ENCODE measurements at regions not wholly inside any gene's neighbourhood (a gene's known extent, or its start where the extent isn't known, plus 50 kb on each side); places are given as distances from the start of the nearest gene placed in this dataset.

DNA sequence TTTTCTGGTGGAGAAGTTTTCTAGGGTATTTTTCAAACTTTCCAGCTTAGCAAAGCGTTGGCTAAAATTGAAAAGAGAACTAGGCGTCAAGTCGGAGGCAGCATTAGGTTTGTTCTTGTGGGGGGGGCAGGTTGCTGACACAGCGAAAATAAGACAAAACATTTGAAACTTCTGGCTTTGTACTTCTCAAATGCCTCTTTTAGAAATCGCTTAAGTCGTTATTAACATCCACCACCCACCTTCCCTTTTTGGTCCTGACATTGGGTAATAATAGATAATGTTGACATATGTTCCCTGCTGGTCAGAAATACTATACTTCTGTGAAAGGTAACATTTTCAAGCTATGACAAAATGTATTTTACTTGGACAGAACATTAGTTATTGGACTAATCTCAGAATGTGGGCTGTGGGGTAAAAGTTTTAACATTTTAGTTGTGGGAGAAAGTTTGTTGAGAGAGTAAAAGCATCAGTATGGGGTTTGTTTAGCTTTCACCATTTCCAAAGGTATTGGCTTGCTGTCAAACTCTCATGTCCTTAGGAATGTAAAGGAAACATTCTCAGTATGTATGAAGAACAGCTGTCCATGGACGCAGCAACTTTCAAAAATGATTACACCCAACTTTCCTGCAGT is 88.1 kb upstream of the ZEB2 start:
- DNase-seq (ENCODE audit: low read depth in 4 of 4, low spot score in 1 of 4) = no peak

DNA sequence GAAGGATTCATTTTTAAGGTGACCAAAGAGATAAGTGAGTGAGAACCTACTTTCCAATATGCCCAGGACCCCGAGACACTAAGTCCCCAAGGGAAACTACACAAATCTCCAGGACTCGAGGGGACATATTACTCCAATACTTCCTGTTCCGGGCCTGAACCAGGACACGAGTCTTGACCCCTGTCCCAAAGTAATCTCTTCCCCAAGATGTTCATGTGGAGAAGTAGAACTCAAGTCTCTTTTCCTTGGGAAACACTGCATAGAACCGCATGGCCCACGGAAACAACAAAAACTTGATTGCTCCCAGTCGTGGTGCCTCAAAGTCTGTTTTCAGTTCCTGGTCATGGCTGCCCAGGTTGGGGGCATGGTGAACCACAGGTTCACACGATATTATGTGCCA is 87.2 kb upstream of the ZEB2 start:
- no peak for DNase-seq (ENCODE audit: low read depth in 4 of 4, low spot score in 1 of 4)

DNA sequence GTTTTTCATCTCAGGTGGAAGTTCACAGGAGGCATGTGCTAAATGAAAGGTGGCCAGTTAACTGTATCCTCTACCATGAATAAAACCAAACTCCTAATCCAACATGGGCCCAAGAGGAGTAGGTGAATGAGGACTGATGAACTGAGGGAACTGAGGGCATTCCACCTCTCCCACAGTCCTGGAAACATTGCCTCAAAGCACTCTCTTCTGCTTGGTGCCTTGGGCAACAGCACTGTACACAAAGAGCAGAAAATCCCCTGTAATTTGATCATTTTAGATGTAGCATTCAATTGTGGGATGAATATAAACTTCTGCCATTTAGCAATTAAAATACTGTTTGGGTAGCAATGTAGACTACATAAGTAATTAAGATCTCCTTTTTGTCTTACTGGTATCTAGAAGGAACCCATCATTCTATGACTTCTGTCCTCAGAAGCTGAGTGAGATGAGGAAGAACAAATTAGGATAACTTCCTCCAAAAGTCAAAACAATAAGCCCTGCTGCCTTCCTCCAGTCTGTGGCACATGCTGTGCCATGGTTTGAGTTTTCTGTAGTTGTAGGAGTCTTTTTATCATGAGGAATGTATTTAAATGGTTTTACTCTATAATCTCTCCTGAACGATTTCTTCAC is 86.7 kb upstream of the ZEB2 start:
- no peak for DNase-seq (ENCODE audit: low read depth in 4 of 4, low spot score in 1 of 4)

DNA sequence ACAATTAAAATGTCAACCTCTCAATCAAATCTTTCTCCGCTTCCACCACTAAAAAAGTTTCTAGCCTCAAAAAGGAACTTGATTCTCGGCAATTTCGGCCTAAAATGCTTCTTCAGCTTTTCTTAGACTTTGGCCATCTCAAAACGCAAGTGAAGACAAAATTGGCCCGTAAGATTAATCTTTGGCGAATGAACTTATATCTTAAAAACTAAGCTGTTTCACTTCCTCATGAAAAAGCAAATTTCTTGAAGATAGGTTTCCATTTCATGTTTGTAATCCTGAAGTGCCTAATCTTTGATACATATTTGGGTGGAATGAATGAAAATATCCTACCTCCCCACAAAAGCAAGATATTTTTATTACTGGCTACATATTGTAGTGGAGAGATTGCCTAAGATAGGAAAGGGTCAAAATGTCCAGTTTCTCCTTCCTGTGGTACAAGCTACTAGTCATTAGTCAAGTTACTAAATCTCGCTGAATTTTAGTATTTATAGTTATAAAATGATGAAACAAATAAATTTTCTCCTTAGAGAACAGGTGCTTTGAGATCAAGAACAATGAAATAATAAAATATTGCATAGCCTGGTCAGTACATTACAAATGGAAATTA is 85.4 kb upstream of the ZEB2 start:
- DNase-seq (ENCODE audit: low read depth in 4 of 4, low spot score in 1 of 4) = no peak

- DNase-seq (ENCODE audit: low read depth in 4 of 4, low spot score in 1 of 4) = no peak
These were observed 83.4 kb upstream of the ZEB2 start for GRCh38 chr2:144603334-144603733.

DNA sequence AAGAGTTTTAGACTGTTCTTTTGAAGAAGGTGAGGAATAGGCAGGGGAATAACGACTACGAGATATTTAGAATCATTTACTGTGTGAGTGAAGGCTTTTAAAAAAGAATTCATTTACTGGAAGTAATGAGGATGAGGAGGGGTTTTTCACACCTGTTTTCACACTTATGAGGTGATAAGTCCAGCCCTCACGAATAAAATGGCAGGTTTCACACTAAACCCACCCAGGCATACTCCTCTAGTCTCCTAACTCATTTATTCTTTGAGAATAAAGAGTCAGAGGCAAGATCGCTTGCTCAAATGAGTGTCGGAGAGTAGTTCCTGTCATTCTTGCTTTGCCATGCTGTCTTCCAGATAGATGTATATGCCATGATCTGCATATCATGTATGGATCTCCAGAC is 79.0 kb upstream of the ZEB2 start:
- no peak for DNase-seq (ENCODE audit: low read depth in 4 of 4, low spot score in 1 of 4)

DNA sequence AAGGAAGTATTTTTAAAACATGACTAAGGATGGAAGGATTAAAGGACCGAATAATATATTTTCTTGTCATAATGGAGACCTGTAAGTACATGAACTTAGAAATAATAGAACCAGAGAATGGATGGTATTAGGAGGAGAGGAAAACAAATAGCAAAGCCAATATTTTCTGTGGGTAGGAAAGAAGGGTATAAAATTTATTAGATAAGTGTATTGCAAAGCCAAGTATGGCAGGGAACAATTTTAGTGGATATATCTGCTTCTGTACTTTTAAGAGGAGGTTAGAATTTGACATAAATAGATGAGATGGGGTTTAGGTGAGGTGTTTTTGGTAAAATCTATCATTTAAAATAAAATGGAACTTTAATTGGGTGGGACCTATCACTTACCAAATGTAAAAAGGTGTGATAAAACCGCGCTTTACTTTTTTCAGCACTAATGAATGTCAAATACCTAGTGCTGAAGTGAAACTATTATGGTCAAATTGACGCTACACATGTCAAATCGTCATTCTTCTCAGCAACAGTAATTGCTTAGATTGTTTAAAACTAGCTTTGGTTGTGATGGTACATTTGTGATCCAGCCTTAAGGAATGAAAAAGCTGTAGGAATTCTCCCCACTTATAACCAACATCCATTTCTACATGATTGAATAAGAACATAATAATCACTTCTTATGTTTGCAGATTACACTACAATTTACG is 78.1 kb upstream of the ZEB2 start:
- DNase-seq (ENCODE audit: low read depth in 4 of 4, low spot score in 1 of 4) = no peak

DNA sequence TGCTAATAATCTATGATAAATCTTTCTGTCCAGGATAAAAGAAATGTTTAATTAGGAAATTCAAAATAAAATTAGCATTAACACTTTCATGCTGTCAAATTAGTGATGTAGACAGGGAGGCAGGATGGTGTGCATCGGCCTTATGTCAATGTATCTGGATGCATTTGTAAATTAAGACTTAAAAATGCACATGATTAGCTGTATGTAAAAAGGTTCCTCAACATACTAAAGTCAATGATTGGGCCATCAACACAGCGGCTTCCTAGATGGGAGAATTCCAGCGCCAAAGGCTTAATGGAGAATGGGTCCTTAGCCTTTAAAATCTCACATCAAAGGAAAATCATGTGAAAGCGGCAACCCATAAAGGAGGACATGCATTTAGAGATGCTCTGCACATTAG is 77.5 kb upstream of the ZEB2 start:
- no peak for DNase-seq (ENCODE audit: low read depth in 4 of 4, low spot score in 1 of 4)

DNA sequence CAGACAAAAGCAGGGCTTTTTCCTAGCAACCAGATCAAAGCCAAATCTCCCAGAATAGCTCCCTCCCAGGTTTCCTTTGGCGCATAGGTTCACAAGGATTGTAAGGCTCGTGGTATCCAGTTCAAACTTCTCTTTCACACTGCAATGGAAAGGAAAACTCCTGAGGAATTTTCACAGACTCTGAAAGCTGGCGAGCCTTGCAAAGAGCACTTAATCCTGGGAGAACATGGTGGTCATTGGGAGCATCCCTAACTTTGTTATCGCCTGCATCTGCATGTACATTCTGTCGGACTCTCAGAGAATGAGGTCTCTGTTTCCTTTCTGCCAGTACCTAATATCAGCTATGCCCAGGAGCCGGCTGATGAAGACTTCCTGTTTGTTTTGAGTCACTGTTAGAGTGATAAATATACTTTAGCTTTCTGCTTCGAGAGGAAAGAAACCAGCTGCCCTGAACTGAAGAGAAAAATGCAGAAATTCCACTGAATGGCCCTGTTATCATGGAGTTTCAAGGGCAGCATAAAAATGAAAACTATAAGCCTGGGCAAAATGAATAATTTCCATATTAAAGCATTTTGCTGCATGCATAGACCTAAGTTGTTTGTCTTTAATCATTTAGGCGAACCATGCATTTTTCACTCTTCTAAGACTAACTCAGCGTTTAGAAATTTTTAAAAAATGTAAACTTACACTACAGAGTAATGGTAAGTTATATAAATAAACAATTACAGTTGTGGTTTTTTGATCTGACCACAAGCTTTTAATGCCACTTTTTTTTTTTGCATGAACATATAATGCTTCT is 76.4 kb upstream of the ZEB2 start:
- no peak for DNase-seq (ENCODE audit: low read depth in 4 of 4, low spot score in 1 of 4)

GRCh38 chr2:144595686-144596072 is 75.8 kb upstream of the ZEB2 start:
- no peak for DNase-seq (ENCODE audit: low read depth in 4 of 4, low spot score in 1 of 4)

DNA sequence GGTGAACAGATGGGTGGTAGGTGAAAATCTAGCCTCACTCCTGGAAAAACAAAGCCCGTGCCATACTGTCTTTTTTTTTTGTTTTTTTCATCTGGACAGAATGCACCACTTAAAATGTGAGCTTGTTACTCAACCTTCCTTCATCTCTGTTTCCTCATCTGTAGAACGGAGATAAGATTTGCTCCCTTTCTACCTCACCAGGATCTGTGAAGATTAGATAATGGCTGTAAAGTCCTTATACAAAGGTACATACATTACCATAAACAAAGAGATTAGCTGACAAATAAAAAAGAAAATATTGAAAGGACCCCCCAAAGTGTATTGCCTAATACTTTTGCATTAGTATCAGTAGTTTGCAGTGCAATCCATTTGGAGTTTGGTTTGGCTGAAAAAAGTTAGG is 75.4 kb upstream of the ZEB2 start:
- no peak for DNase-seq (ENCODE audit: low read depth in 4 of 4, low spot score in 1 of 4)

DNA sequence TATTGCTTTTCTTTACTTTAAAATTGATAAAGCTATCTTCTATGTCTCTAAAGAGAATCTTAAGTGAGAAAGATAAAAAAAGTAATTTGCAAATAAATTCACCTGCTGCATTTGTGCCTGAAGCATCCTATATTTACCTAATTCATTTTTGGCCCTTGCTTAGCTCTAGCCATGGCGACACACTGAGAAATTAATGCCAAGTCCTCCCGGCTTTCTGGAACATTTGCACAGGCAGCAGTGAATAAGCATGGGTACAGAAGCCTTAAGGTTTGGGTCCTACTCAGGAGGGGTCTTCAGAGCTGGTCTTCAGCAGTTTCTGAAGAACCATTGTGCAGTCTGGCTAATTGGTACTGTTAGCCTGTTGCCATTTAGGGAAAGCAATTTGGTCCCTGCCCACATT is 73.9 kb upstream of the ZEB2 start:
- DNase-seq (ENCODE audit: low read depth in 4 of 4, low spot score in 1 of 4) = no peak

GRCh38 chr2:144592500-144593256 is 72.8 kb upstream of the ZEB2 start:
- no peak for DNase-seq (ENCODE audit: low read depth in 4 of 4, low spot score in 1 of 4)

GRCh38 chr2:144587306-144587705 is 67.4 kb upstream of the ZEB2 start:
- no peak for DNase-seq (ENCODE audit: low read depth in 4 of 4, low spot score in 1 of 4)

DNA sequence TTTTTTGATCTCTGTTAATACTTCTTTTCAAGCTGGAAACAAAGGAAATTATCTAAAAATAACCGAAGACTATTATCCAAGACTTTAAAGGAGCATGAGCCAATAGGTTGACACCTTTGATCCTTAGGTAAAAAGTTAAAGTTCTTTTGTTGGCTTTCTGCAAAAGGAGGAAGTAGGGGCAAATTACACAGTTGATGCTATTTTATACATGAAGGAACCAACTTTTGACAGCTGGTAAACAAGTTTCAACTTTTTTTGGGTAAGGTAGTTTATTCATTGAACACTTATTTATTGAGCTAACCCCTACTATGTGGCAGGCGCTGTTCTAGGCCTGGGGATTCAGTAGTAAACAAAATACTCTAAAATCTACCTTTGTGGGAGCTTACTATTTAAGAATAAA is 66.6 kb upstream of the ZEB2 start:
- DNase-seq (ENCODE audit: low read depth in 4 of 4, low spot score in 1 of 4) = no peak

DNA sequence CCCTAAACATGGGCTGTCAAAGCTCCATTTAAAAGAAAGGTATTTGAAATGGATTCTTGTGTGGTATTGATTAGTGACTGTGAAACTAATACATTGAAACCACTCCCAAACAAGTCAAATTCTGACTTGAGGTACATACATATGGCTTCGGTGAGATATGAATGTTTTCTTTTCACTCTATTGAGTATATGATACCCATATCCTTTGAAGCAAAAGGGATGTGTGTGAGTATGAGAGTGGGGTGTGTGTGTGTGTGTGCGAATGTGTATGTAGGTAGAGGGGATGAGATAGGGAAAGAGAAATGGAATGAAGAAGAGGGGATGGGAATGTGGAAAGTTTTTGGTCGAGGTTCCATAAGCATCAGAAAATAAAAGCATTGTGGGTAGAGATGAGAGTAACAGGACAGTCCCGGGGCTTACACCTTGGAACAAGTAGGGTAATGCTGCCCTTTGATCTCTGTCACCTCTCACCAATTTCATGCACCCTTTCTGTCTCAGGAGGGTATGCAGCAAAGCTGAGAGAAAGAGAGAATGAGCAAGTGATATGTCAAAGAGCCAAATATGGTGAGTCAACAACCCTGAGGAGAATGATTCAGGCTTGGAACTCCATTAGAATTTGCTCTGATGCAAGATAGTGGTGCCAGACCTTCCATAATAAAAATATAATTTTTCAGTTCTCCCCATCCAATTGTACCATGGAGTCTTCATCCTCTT is 64.0 kb upstream of the ZEB2 start:
- DNase-seq (ENCODE audit: low read depth in 4 of 4, low spot score in 1 of 4) = no peak

- DNase-seq (ENCODE audit: low read depth in 4 of 4, low spot score in 1 of 4) = no peak
These were observed 63.4 kb upstream of the ZEB2 start for GRCh38 chr2:144583381-144583729.

- DNase-seq (ENCODE audit: low read depth in 4 of 4, low spot score in 1 of 4) = no peak
These were observed 62.9 kb upstream of the ZEB2 start for GRCh38 chr2:144582651-144583380.

DNA sequence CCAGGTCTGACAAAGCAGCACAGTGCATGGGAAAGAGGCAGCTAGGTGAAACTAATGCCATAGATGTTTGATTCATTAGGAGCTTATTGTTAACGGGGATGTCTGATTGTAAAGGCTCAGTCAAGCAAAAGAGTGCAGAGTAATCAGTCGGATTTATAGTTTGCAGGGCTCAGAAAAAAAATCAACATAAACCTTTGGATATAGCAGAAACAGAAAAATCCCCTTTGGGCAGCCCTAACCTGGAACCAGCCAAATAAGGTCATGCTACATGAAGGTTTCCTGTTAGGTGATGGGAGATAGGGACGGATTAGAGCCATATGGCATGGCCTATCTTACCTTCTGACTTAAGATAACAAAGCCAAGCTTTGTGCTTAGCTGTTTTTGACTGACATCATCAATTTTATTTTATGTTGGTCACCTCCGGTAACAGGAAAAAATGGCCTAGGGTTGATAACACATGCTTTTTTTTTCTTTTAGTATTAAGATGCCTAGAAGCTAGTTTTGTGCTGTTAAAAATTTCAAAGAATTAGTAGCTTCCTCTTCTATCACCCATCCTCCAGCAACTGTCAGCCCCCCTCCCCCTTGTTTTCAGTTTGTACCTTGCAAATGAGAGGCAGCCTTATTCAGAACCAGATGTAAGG is 60.7 kb upstream of the ZEB2 start:
- DNase-seq (ENCODE audit: low read depth in 4 of 4, low spot score in 1 of 4) = no peak

All from stimulated activated CD4-positive, alpha-beta T cell treated with anti-CD3 and anti-CD28 coated beads, Interleukin-1b, Interleukin-23, amount 100 ng/mL, for 24 hours (primary cell).